ENCODE measurements at regions not wholly inside any gene's neighbourhood (a gene's known extent, or its start where the extent isn't known, plus 50 kb on each side); places are given as distances from the start of the nearest gene placed in this dataset.

GRCh38 chr22:48217596-48217995, 1455.1 kb downstream of the TBC1D22A start:
- no peak for DNase-seq (ENCODE audit: low read depth in 2 of 2)

GRCh38 chr22:48212727-48213126, 1450.3 kb downstream of the TBC1D22A start:
- DNase-seq (ENCODE audit: low read depth in 2 of 2) = no peak

- DNase-seq (ENCODE audit: low read depth in 2 of 2) = no peak
Measured at GRCh38 chr22:48210812-48211211, 1448.4 kb downstream of the TBC1D22A start.

- DNase-seq (ENCODE audit: low read depth in 2 of 2) = no peak
Measured at GRCh38 chr22:48210198-48210580, 1447.7 kb downstream of the TBC1D22A start.

GRCh38 chr22:48209473-48210197, 1447.2 kb downstream of the TBC1D22A start:
- DNase-seq (ENCODE audit: low read depth in 2 of 2) = no peak

- DNase-seq (ENCODE audit: low read depth in 2 of 2) = no peak
Measured at GRCh38 chr22:48208894-48209293, 1446.4 kb downstream of the TBC1D22A start.

- no peak for DNase-seq (ENCODE audit: low read depth in 2 of 2)
Measured at GRCh38 chr22:48207919-48208535, 1445.6 kb downstream of the TBC1D22A start.

- no peak for DNase-seq (ENCODE audit: low read depth in 2 of 2)
Measured at GRCh38 chr22:48205790-48206189, 1443.3 kb downstream of the TBC1D22A start.

- no peak for DNase-seq (ENCODE audit: low read depth in 2 of 2)
Measured at GRCh38 chr22:48205161-48205560, 1442.7 kb downstream of the TBC1D22A start.

DNA sequence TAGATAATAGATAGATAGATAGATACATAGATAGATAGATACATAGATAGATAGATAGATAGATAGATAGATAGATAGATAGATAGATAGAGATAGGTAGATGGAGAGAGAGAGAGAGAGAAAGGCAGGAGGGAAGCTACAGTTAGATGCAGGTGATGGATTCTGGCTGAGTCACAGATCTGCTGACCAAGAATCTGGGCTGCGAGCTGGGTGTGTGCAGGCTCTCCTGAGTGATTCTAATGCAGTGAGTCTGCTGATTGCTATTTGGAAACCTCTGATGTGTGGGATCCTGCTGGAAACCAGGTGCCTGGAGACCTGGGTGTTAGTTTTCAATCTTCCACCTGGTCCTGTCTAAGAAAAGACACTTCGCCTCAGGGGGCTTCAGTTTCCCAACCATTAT, 1441.8 kb downstream of the TBC1D22A start:
- DNase-seq (ENCODE audit: low read depth in 2 of 2) = no peak

GRCh38 chr22:48199667-48200066, 1437.2 kb downstream of the TBC1D22A start:
- no peak for DNase-seq (ENCODE audit: low read depth in 2 of 2)

- no peak for DNase-seq (ENCODE audit: low read depth in 2 of 2)
Measured at GRCh38 chr22:48198489-48199459, 1436.3 kb downstream of the TBC1D22A start.

GRCh38 chr22:48197189-48197690, 1434.8 kb downstream of the TBC1D22A start:
- no peak for DNase-seq (ENCODE audit: low read depth in 2 of 2)

- no peak for DNase-seq (ENCODE audit: low read depth in 2 of 2)
Measured at GRCh38 chr22:48192920-48193319, 1430.5 kb downstream of the TBC1D22A start.

- no peak for DNase-seq (ENCODE audit: low read depth in 2 of 2)
Measured at GRCh38 chr22:48192071-48192470, 1429.6 kb downstream of the TBC1D22A start.

GRCh38 chr22:48188231-48188721, 1425.8 kb downstream of the TBC1D22A start:
- no peak for DNase-seq (ENCODE audit: low read depth in 2 of 2)

DNA sequence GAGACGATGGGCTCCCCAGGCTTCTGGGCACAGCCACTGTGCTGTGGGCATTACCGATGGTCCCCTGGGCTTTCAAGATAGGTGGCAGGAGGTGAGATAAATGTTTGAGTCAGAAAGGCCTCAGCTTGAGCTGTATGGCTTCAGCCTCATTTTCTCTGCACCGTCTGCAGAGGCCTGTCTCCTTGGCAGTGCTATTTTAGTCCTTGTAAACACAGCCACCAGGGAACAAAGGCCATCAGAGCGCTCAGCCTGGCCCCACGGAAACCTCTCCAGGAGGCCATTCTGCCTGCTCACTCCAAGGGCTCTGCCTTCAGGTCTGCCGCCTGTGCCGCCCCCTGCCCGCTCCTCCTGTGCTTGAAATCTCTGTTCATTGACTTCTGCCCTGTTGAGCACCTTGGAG, 1424.9 kb downstream of the TBC1D22A start:
- DNase-seq (ENCODE audit: low read depth in 2 of 2) = no peak

GRCh38 chr22:48186146-48186790, 1423.8 kb downstream of the TBC1D22A start:
- DNase-seq (ENCODE audit: low read depth in 2 of 2) = no peak

DNA sequence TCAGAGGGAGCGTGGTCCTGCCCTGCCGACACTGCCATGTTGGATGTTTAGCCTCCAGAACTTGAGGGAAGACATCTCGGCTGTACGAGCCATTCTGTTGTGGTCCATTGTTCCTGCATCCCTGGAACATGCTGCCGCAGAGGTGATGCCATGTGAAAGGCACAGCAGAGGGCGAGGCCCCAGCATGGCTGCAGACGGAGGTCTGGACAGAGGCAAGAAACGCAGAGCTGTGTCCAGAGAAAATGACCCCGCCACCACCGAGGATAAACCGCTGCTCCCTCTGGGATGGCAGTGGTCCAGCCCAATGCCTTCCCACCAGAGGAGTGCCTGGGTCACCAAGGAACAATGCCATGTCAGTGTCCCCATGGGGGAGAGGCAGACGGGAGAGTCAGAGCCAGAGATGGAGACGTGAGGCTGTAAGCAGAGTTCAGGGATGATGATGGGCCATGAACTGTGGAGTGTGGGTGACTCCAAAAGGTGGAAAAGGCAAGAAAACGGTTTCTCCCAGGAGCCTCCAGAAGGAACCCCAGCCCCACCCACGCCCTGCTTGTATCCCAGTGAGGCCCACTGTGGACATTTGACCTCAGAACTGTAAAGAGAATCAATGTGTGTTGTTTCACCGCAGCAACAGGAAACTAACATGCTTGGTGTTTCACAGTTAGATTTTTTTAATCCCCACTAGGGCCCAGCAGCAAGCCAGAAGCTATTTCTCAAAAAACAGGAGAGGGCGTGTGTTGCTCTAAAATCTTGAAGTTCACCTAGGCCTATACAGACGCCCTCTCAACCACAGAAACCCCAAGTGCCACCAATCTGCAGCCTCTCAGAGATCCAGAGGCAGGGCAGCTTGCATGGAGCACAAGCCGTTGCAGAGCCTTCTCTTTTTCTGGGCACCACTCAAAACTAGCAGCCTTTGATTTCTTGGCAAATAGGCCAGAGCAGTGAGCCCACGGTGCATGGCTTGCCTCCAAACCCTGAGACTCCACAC, 1422.9 kb downstream of the TBC1D22A start:
- DNase-seq (ENCODE audit: low read depth in 2 of 2) = no peak
